CD4-positive, alpha-beta T cell (primary cell): ENCODE measurements at regions not wholly inside any gene's neighbourhood (a gene's known extent, or its start where the extent isn't known, plus 50 kb on each side); places are given as distances from the start of the nearest gene placed in this dataset.

Experiments used
- ATAC-seq: fragments of 200-7000 bp; cut with Tn5 transposase; one replicate; pipeline ENCODE4 v1.10.0; 2022; ENCODE audit warnings: mild to moderate bottlenecking; ENCODE audit not compliant: poor library complexity
- CTCF ChIA-PET: fragments of 350-600 bp; sonication (Branson Sonifier 250); formaldehyde crosslinking; loops from one replicate; lab custom pipeline; 2021; ENCODE audit warnings: antibody characterized with exemption, inconsistent platforms; lab: Charles Lee
- POLR2A ChIA-PET: fragments of 350-600 bp; sonication (Branson Sonifier 250); formaldehyde crosslinking; loops from one replicate; lab custom pipeline; 2021; ENCODE audit warnings: antibody characterized with exemption, inconsistent platforms; lab: Charles Lee
- DNase-seq, 14 experiments: peaks; one replicate each; pipeline ENCODE4 v3.0.0-alpha.2; 2013 to 2020; ENCODE audit warnings: mixed read lengths in 2 of 14
- H3K27ac ChIP-seq, 2 donors: one replicate each; pipeline versions ENCODE4 v1.5.1 to v1.7.0; 2013; ENCODE audit warnings: low read length in 2 of 2, low read depth in 1 of 2, mild to moderate bottlenecking in 1 of 2
- H3K27me3 ChIP-seq, 2 experiments: 1 replicate in 1 of 2; 2 replicates in 1 of 2; pipeline versions ENCODE4 v1.6.1 to v1.7.0; 2013; ENCODE audit warnings: low read length in 2 of 2, control low read depth in 1 of 2, mild to moderate bottlenecking in 1 of 2, moderate library complexity in 1 of 2; ENCODE audit not compliant: insufficient read depth in 2 of 2, control insufficient read depth in 1 of 2
- H3K36me3 ChIP-seq: one replicate; pipeline ENCODE4 v1.6.1; 2013; ENCODE audit warnings: low read length, control low read depth; ENCODE audit not compliant: insufficient read depth
- H3K4me1 ChIP-seq: one replicate; pipeline ENCODE4 v1.6.1; 2013; ENCODE audit warnings: low read length, control low read depth; ENCODE audit not compliant: insufficient read depth
- H3K4me3 ChIP-seq: one replicate; pipeline ENCODE4 v1.5.1; 2013; ENCODE audit warnings: mild to moderate bottlenecking, low read length, moderate library complexity
- H3K9me3 ChIP-seq, 2 experiments: 1 replicate in 1 of 2; 2 replicates in 1 of 2; pipeline versions ENCODE4 v1.6.1 to v1.7.0; 2013; ENCODE audit warnings: low read length in 2 of 2, mild to moderate bottlenecking in 2 of 2, control low read depth in 1 of 2, moderate library complexity in 1 of 2; ENCODE audit not compliant: control insufficient read depth in 1 of 2, insufficient read depth in 1 of 2
- H3K27ac Mint-ChIP-seq: one replicate; pipeline ENCODE4 v1.8.0; 2020; ENCODE audit warnings: mixed read lengths
- H3K27me3 Mint-ChIP-seq: one replicate; pipeline ENCODE4 v1.8.0; 2021; ENCODE audit warnings: mixed read lengths
- H3K36me3 Mint-ChIP-seq: one replicate; pipeline ENCODE4 v1.8.0; 2021; ENCODE audit warnings: low read depth, mixed read lengths
- H3K4me1 Mint-ChIP-seq: one replicate; pipeline ENCODE4 v1.8.0; 2021; ENCODE audit warnings: low read depth, mixed read lengths
- H3K4me3 Mint-ChIP-seq: one replicate; pipeline ENCODE4 v1.8.0; 2020; ENCODE audit warnings: mild to moderate bottlenecking, mixed read lengths
- H3K9me3 Mint-ChIP-seq: one replicate; pipeline ENCODE4 v1.8.0; 2020; ENCODE audit warnings: mixed read lengths
- intact Hi-C, 2 experiments: fragments of 100-400 bp; cut with DNase I in 1 of 2; cut with micrococcal nuclease in 1 of 2; formaldehyde crosslinking; loops; one replicate each; pipeline versions ENCODE4 v1.15.1 to v1.9.0; 2023 to 2025; cut with DNase I, micrococcal nuclease
- TF ChIP-seq, protein P1 (sequence below): fragments of 200-600 bp; IDR thresholded peaks from one replicate; pipeline ENCODE4 v1.8.0; 2022; ENCODE audit warnings: antibody characterized with exemption, mild to moderate bottlenecking

DNA sequence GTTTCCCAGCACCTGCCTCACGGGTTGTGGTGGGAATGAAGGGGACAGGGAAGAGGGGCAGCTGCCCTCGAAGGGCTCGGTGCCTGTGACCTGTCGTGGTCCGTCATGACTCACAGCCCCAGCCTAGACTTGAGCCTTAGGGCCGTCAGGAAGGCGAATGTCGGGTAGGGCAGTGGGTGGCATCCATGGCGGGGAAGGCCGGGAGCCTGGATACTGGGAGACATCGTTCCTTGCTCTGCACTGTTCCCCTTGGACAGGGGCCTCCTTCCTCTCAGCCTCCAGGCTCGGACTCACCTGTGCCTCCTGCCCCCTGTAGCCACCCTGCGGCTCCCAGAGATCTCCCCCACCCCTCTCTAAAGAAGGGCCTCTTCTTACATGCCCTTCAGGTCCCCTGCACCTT is 52.2 kb upstream of the APCDD1L start:
- ChIA-PET CTCF (no interaction called here), POLR2A (no interaction called here)
- intact Hi-C loops: no loop called here
- ATAC-seq: no peak
- Histone ChIP-seq H3K27ac (no peak overlapping the region), H3K4me1 (peaks cover 9% of the 10 kb centered on the region), H3K4me3 (no peak overlapping the region), H3K9me3 (peaks cover 0 to 5% of the 10 kb centered on the region in 2 experiments), H3K36me3 (no peaks in the 10 kb centered on the region), H3K27me3 (peaks cover 0 to 2% of the 10 kb centered on the region in 2 experiments)
- Mint-ChIP-seq H3K4me1 (no peaks in the 10 kb centered on the region), H3K27ac (no peak overlapping the region), H3K9me3 (no peaks in the 10 kb centered on the region), H3K27me3 (peaks cover 16% of the 10 kb centered on the region), H3K4me3 (no peak overlapping the region), H3K36me3 (no peaks in the 10 kb centered on the region)
- TF ChIP-seq, protein P1, sequence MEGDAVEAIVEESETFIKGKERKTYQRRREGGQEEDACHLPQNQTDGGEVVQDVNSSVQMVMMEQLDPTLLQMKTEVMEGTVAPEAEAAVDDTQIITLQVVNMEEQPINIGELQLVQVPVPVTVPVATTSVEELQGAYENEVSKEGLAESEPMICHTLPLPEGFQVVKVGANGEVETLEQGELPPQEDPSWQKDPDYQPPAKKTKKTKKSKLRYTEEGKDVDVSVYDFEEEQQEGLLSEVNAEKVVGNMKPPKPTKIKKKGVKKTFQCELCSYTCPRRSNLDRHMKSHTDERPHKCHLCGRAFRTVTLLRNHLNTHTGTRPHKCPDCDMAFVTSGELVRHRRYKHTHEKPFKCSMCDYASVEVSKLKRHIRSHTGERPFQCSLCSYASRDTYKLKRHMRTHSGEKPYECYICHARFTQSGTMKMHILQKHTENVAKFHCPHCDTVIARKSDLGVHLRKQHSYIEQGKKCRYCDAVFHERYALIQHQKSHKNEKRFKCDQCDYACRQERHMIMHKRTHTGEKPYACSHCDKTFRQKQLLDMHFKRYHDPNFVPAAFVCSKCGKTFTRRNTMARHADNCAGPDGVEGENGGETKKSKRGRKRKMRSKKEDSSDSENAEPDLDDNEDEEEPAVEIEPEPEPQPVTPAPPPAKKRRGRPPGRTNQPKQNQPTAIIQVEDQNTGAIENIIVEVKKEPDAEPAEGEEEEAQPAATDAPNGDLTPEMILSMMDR: no peak
- DNase-seq: no peak

DNA sequence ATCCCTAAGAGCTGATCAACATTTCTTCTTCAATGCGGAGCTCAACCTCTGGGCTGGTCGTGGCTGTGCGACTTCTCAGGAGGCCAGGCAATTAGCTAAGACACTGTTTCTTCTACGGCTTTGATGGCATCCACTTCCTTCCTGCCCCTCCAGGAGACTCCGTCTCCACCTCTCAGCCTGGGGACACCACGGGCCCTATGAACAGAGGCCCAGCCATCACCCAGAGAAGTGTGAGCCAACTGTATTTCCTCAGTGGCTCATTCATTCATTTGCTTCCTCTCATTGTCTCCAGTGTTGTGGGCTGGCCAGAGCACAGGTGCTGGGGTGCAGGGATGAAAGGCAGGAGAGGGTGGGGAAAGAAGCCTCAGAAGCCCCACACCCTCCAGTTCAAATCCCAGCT is 51.8 kb upstream of the APCDD1L start:
- Mint-ChIP-seq H3K36me3 (no peaks in the 10 kb centered on the region), H3K4me1 (no peaks in the 10 kb centered on the region), H3K9me3 (no peaks in the 10 kb centered on the region), H3K27ac (no peak overlapping the region), H3K4me3 (no peak overlapping the region), H3K27me3 (peaks cover 16% of the 10 kb centered on the region)
- intact Hi-C loops: no loop called here
- H3K36me3 ChIP-seq: no peaks in the 10 kb centered on the region
- ChIA-PET POLR2A (no interaction called here), CTCF (no interaction called here)
- H3K9me3 ChIP-seq: peaks cover 0 to 5% of the 10 kb centered on the region in 2 experiments
- ATAC-seq: no peak
- no peak for DNase-seq
- peaks cover 9% of the 10 kb centered on the region for H3K4me1 ChIP-seq
- no peak overlapping the region for H3K4me3 ChIP-seq
- H3K27ac ChIP-seq: no peak overlapping the region
- TF ChIP-seq, protein P1: no peak
- peaks cover 0 to 2% of the 10 kb centered on the region in 2 experiments for H3K27me3 ChIP-seq

DNA sequence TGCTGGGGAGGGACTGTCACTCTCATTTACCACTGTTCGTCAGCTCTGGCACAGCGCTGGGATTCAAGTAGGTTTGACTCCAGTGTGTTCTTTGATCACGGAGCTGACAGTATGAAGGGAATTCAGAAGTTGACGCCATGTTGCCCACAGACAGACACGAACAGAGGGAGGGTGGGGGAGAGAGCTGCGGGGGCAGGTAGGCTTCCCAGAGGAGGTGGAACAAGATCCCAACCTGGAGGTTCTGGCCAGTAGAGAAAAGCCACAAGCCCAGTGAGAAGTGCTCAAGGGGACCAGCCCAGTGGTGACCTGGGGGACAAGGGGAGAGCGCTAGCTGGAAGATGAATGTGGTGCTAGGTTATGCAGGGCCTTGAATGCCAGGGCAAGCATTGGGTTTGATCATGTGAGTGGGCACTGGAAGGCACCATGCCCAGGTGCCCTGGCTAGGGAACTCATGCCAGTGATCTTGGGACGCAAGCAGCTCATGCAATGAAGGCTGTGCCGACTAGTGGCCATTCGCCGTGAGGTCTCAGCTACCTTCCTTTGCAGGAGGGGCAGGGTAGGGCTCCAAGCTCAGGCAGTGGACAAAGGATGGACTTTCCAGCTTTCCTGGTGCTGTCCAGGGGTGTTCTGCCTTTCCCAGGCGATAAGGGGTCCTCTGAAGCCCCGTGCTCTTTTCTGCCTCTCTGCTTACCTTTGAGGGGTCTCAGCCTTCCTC is 50.4 kb upstream of the APCDD1L start:
- Histone ChIP-seq H3K27ac (no peak overlapping the region), H3K9me3 (peaks cover 0 to 5% of the 10 kb centered on the region in 2 experiments), H3K4me3 (no peak overlapping the region), H3K36me3 (no peaks in the 10 kb centered on the region), H3K4me1 (peaks cover 9% of the 10 kb centered on the region), H3K27me3 (peaks cover 0 to 2% of the 10 kb centered on the region in 2 experiments)
- CTCF ChIA-PET: no interaction called here
- POLR2A ChIA-PET: no interaction called here
- Mint-ChIP-seq H3K4me3 (no peak overlapping the region), H3K27me3 (peaks cover 16% of the 10 kb centered on the region), H3K4me1 (no peaks in the 10 kb centered on the region), H3K36me3 (no peaks in the 10 kb centered on the region), H3K27ac (no peak overlapping the region), H3K9me3 (no peaks in the 10 kb centered on the region)
- TF ChIP-seq, protein P1: no peak
- no peak for ATAC-seq
- intact Hi-C loops: no loop called here
- no peak for DNase-seq
